CD4-positive, alpha-beta T cell treated with Interleukin-10 for 1 hour (primary cell): ENCODE measurements at regions not wholly inside any gene's neighbourhood (a gene's known extent, or its start where the extent isn't known, plus 50 kb on each side); places are given as distances from the start of the nearest gene placed in this dataset.

Source experiments
- DNase-seq: peaks from one replicate; pipeline ENCODE4 v3.0.0-alpha.2; 2020

DNA sequence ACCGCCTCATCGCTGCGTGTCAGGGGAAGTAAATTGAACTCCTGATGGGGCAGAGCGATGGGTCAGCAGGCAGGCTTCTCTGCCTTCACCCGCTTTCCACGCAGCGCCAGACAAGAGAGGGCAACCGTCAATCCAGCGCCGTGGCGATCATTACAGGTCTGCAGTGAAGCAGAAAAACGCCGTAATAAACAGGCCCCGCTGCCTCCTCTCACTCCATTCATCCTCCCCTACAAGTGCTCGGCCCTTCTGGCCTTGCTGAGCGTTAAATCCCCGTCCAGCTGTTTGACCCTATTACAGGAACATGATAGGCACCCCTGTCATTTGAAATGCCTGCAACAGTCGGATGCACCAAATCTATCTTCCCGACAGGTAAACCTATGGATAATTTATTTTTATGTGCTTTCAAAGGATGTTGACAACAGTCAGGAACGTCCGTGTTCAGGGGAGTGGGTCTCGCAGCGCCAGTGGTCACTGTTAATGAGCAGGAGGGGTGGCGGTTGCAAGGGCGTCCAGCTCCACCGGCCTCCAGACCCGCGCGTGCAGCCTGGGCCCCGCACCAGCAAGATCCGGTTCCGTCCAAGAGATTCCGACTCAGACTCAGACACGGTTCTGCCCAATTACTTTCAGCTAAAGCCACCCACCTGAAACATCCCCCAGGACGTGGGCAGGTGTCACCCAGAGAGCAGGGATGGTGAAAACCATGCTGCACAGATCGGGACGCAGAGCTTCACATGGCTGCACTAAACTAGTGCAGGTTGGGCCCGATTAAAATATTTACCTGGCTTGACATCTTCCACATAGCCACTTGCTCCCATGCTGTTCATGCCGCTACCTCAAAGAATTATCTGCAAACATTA lies 508.0 kb upstream of the MGMT start:
- no peak for DNase-seq

DNA sequence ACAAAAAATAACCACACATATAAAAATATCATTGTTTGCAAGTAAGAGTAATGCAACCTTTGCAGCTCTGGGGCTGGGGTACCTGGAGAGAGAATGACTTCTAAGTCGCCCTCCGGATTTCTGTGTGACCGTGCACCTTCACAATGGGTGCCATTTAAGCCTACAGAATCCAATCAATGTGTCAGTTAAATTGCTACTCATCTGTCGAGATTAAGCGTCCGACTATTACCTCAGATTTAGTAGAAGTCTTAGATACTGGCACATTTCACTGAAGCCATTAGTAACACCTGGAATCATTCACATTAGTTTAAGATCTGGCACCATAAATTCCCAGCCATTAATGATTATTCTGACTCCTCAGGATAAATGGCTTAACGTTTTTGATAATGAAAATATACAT lies 507.3 kb upstream of the MGMT start:
- DNase-seq: no peak

DNA sequence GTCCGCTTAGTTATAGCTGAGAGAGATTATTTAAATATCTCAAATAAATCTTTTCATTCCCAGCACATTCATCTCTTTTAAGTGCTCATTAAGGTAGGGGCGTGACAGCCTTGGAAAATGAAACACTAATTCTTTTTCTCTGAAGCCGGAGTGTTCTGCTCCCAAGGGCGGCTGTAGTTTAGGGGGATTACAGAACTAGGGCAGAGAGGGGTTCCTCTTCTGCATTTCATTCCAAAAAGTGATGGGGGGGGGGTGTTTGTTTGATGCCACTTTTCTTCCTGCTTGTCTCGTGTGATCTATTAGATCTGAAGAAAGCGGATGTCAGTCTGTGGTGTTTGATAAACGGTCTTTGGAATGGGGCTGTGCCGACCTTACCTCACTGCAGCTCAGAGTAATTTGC lies 506.5 kb upstream of the MGMT start:
- DNase-seq: no peak

DNA sequence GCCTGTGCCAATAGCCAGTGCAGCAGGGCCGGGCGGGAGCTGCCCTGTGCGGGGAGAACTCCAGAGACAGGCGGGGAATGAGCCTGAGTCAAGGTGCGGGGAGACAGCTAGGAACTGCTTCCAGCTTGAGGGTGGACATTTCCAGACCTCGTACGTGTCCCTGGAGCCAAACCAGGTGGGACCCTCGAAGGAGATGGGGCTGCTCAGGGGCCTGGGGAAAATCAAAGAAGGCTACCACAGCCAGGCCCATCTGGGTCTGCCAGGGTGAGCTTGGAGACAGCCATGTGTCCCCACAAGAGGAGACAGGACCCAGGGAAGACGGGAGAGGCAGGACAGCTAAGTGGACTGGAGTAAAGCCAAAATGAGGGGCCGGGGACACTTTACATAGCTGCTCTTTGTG lies 504.9 kb upstream of the MGMT start:
- no peak for DNase-seq

DNA sequence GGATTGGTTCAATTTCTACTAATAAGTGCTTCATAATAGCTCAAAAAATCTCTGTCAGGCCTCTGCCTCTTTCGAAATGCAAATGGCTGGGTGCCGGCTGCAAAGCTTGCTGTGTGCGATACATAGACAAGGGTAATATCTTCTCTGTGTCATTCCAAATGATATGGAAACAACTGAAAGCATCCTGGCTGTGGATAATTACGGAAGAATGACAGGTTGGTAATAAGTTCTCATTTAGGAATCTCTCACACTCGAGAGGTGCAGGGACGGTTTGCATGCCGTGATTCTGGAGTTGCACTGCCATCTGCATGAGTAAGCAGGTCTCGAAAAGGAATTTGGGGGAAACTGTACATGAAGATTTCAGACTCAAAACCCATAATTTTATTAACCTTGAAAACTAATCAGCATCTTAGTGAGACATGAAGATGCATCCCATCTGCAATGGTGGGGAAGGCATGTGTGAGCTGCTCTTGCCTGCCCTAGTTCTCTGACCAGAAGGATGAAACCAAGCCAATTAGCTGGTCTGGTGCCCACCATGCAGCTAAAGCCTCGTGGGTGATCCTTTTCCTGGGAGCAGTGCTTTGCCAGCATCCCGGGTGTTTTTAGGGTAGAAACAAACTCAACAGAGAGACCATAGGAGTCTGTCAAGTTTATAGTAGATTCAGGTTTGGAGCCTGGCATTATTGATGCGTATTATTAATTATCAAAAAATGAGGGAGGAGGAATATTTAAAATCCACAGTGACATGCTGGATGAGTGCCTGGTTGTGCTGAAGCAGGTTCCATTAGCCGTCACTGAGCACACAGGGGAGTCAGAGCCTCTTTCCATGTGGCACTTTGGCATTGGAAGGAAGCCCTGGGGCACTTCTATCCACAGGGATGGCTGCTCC lies 503.6 kb upstream of the MGMT start:
- DNase-seq: no peak

DNA sequence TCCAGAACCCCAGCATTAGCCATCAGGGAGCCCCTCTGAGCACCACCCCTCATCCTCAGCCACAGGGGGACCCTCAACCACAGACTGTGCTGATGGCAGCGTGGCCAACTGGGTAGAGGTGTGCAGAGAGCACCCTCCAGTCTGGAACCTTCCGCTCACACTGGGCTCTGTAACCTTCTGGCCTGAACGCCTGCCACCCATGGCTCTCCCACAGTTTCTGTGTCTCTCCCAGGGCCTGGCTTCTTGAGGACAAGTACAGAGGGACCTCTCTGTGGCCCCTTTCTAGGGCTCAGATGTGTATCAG lies 503.0 kb upstream of the MGMT start:
- DNase-seq: no peak

DNA sequence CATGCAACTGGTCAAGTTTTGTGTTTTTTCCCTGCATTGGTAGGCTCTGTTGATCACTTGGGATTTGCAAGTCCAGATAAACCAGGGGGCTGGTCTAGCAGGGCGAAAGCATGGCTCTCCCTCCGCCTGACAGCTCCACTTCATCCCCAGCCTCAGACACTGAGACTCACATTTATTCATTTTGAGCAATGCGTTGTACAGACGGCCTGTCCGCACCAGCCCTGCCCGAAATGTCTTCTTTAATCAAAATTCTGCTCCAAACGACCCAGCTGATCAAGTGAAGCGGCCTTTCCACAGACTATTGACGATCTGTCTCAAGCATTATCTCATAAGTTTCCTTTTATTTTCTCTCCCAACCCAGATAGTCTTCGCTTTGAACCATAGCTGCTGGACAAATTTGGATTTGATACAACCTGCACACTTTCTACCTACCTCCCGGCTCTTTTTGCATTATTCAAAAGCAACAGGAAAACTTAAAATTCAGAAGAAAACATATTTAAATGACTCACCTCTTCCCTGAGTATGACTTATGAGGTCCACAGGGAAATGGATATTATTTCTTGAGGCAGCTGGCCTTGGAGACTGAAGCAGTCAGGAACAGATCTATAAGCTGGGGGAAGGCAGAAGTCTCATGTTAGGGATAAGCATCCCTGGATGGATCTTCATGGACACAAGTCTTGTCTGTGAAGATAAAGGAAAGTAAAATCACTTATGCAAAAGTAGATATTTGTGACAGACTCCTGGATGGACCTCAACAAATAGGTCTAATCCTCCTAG lies 498.9 kb upstream of the MGMT start:
- no peak for DNase-seq

DNA sequence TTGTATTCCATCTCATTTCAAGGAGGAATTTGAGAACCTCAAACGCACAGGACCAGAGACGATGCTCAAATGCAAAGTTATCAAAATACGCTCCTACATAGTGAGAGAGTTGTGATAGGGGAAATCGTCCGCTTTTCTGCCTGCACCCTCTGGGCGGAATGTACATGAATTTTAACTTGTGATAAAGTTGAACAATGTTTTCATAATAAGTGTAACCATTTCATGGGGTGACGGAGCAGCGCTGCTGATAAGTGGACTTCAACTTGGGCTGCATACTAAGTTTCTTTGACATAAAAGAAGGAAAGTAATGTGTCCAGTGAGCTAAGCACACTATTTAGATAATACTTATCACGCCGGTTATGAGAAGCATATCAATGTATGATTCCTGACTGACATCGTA lies 497.5 kb upstream of the MGMT start:
- DNase-seq: no peak

DNA sequence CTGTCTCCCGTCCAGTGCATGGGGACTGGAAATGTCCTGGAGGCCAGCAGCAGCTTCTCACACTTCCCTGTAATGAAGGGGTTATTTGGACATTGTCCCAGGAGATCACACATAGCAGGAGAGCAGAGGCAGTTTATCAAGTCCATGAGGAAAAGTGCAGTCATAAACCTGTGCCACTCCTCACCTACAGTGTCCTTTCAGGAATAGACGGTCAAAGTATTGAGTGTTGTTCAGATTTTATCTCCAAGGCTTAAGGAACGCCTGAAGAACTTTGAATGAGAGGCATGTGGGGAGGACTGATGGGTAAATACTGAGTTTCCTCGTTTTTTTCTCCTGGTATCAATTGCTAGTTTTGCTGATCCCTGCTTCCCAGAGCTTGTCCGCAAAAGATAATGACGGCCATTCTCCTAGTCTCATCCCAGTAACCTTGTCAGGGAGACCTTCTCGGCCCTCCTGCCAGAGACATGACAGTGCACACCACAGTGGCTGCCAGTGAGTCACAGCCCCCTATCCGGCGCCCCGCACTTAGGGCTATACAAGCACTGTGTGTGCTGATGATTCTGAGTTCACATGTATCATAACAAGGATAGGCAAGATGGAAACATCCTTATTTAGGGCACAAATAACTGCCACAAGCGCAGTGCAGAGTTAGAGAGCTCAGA lies 495.5 kb upstream of the MGMT start:
- DNase-seq: no peak

DNA sequence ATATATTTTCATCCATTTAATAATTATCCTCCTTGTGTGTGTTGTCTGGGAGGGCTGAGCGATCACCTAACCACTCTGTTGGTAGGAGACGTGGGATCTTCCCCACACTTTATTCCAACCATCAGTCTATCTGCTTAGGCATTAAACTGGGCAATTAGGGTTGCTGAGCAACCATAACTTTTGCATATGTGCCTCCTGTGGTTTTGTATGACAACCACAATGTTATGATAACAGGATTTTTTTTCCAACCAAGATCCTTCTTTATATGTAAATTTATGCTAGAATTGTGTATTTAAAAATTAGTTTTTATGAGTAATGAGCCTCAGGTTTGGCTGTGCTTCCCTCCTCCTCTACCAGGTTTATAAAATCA lies 495.0 kb upstream of the MGMT start:
- no peak for DNase-seq

DNA sequence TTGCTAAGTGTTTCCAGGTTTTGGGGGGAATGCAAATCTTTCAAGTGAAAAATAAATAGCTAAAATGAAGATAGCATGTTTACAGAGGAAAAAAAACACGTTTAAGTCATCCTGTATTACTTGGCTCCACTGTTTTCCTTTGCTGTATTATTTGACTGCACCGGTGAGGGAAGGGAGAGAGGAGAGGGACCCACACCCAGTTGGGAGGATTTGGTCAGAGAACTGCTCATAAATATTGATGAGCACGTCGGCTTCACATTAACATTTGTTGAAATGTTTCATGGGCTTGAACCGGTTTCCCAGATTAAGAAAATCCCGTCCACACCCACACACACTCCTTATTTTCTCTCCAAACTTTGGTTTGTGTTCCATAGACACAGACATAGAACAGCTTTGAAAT lies 493.8 kb upstream of the MGMT start:
- DNase-seq: no peak

DNA sequence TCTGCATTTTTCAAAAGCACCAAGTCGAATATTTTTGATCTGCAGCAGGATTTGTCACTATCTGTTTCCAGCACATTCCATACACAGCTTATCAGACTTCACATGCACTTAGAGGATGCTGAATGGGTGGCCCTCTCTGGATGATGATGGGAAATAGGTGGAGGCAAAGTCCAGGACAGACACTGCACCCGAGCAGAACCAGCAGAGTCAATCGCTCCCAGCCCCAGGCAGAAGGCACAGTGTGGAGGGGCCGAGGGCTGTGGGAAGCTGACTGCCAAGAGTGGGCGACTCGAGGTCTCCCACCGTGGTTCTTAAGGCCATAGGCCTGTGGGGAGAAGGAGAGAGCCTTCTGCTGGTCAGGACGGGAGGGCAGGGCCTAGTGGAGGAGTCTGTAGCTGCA lies 490.2 kb upstream of the MGMT start:
- DNase-seq: no peak

DNA sequence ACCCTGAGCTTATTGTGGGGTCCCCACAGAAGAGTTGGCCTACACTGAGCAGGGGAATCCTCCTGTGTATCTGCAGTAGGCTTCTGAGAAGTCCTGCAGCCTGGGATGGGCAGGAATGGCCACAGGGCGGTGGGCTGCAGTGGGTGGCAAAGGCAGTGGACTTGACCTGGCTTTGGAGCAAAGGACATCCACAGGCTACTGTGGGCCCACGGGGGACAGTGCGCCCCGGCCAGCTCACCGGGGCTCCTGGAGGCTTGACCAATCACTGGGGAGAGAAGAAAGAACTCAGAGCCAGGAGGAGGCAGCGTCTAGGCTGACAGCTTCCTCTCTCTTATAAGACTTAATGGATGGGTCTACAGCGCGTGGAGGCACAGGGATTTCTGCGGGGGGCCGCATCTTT lies 488.8 kb upstream of the MGMT start:
- DNase-seq: no peak

DNA sequence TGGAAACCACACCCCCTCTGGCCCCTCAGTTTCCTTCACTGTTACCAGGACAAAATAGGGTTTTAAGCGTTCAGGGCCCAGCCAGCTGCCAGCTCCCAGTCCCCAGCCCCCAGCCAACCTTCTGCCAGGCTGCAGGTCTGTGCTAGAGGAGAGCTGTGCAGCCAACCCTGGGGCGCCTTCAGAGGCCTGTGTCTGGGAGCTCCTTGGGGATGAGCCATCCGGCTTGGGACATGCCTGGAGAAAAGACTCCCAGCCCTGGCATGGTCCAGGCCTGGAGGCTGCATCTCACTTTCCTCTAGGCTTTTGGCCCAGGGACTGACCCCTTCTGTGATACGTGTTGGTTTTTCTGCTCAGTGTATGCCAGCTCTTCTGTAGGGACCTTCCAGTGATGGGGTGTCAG lies 487.6 kb upstream of the MGMT start:
- no peak for DNase-seq

DNA sequence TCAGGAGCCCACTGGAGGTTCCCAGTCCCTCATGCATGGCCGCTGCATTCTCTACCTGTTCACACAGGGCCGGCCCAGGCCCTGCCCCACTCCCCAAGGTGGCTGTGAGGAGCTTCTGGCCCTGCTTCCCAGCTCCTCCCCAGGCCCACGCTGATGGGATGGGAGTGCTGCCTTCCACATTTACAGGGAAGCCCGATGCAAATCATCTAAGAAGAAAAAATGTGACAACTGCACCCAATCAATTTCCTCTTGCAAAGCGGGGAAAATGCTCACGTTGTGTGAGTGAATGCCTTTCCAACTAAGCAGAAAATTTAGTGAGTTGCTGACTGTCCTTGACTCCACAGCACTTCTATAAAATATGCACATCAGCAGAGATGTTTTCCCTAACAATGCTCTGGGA lies 485.8 kb upstream of the MGMT start:
- DNase-seq: no peak

DNA sequence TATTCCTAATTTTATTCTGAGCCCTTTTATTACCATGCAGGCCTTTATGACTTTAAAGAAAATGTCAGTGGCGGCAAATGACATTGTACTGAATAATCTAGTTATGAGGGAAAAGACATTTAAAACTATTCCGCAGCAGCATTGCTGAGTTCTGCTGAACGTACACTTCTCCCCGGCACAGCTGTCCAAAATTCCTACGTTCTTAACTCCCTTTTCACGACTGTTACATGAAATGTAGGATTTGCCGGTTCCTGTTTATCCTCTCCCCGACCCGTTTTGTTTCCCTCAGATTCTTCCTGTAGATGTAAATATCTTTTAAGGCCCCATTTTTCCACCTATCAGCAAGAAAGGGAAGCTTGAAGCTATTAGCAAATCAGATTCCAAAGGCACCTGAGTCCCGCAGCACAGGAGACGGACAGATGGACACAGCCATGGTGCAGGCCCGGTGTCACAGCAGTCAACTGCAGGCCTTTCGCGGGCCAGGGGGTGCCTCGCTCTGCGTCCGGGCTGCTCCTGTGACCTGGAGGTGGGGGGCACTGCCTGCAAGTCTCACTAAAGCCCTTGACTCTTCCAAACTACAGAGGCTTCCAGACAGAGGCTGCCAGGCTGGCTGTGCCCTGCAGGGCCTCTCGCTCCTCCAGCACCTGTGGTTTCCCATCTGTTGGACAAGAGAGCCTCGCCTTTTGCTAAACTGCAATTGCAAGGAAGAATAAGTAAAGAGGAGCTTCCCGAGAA lies 485.0 kb upstream of the MGMT start:
- no peak for DNase-seq

DNA sequence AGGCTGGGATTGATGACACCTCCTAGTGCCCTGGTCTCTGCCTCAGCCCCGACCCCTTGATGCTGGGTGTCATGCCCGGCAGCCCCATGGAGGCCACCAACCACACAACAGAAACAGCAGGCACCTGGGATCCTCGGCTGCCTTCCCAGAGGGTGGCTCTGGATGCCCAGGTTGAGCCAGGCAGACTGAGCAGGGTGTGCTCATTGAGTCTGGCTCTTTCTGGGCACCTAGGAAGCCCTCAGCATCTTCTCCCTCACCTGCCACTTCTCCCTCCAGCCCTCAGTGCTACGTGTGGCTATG lies 484.5 kb upstream of the MGMT start:
- no peak for DNase-seq

DNA sequence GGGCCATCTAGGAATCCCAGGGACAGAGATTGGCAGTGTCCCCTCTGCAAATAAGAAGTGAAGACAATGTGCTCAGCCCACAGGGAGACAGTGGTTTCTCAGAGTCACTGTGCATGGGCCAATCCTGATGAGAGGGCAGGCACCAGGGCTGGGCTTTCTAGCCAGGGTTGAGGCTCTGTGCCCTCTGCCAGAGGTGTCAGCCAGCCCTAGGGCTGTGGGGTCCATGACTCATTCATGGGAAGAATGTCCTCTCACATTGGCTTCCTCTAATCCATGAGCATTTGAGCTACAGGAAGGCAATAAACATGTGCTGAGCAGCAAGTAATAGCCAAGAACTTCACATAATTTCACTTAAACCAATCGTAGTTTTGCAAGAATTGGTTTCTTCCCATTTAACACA lies 482.0 kb upstream of the MGMT start:
- no peak for DNase-seq

DNA sequence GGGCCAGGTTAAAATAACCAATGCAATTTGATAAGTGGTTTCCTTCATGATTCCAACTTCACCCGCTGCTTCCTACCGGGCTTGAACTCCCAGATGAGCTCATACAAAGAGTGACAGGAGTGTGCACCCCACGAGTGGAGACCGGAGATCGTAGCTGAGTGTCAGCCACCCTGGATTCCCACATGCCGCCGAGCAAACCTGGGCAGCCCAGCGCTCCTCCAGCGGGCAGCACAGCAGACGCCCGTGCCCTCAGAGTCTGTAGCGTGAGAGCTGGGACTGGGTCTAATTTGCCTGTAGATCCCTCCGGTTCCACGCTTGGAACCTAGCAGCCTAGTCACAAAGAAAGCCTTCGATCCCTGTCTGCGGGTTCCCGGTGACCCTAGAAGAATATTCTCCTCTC lies 476.1 kb upstream of the MGMT start:
- DNase-seq: no peak

DNA sequence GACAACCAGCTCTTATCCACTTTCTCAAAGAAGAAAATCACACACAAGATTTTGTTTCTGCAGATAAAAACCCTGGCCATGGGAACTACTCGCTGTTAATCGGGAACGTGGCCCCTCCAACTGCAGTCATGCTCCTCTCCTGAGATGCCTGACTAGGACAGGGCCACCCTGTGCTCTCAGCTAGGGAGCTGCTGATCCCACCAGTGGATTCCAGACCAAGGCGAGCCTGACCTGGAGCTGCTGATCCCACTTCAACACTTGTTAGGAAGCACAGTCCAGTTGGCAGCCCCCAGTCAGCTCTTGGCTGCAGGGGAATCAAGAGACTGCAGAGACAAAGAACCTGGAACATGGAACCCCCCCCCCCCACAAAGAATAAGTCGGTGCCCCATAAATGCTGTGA lies 474.3 kb upstream of the MGMT start:
- no peak for DNase-seq

DNA sequence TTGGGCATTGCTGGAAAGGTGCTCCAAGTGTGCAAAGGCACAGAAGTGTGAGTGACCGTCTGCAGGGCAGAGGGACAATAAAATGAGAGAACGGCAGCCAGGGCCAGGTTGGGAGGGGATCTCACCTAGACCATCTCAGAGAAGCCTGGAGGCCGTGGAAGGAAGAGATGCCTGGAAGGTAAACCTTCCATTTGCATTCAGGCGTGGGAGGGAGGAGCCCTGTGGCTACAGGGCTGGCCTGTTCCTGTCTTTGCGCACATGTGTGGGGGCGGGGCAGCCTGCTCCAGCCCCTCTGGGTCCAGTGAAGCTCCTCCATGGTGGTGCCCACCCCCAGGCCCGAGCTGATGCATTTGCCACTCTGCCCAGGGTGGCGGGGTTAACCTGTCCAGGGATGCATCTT lies 473.6 kb upstream of the MGMT start:
- DNase-seq: no peak

DNA sequence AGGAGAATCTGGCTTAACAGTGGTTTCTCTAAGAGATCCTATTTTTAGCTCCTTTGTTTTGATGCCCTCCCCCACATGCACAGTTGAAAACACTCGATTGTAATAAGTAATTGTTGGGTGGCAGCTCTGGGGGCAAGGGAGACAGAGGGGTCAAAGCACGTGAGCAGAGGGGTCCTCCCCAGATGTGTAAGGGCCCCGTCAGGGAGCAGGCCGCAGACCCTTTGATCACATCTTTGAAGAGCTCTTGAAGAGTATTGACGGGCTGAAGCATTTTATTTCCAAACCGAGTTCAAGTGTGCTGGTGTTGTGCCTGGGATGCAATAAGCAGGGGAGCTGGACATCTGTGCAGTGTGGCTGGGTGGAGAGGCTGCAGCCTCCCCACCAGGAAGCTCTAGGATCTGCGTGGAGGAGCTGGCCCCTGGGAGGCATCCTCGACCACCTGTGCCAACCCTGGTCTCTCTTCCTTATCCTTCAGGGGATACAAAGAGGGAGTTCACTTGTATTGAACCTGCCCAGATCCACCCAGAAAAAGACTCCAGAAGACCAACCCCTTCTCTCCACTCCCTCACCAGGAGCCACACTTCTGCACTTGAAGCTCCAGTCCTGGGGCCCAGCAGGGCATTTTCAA lies 473.0 kb upstream of the MGMT start:
- no peak for DNase-seq
